Panc1 (cell line): ENCODE measurements at regions not wholly inside any gene's neighbourhood (a gene's known extent, or its start where the extent isn't known, plus 50 kb on each side); places are given as distances from the start of the nearest gene placed in this dataset.

Source experiments
- ATAC-seq: fragments of 200-7000 bp; cut with Tn5 transposase; 2 replicates; pipeline ENCODE4 v1.9.1; 2020; ENCODE audit warnings: mild to moderate bottlenecking, moderate library complexity
- BruUV-seq: library from RNA; stranded (reverse); fragments of 400-500 nt; replicated peaks from 2 replicates; lab custom pipeline; 2021; lab: Mats Ljungman, UMichigan
- CTCF ChIA-PET: fragments of 300-600 bp; sonication (Branson Sonifier 250); formaldehyde crosslinking; loops from one replicate; lab custom pipeline; 2022; ENCODE audit warnings: antibody characterized with exemption; lab: Charles Lee
- POLR2A ChIA-PET: fragments of 300-600 bp; sonication (Branson Sonifier 250); formaldehyde crosslinking; loops from one replicate; lab custom pipeline; 2022; ENCODE audit warnings: antibody characterized with exemption; lab: Charles Lee
- DNase-seq: peaks from one replicate; pipeline ENCODE4 v3.0.0-alpha.2; 2010; ENCODE audit warnings: low read depth, low spot score
- H3K27ac ChIP-seq: 2 replicates; pipeline ENCODE4 v1.5.1; 2011; ENCODE audit warnings: mild to moderate bottlenecking, low read length, inconsistent platforms
- H3K27me3 ChIP-seq: fragments of 200-500 bp; sonication (Bioruptor generic); 2 replicates; pipeline ENCODE4 v1.6.0; 2014; ENCODE audit warnings: low read length, inconsistent platforms; ENCODE audit not compliant: control insufficient read depth, insufficient read depth
- H3K36me3 ChIP-seq: fragments of 200-500 bp; sonication (Bioruptor generic); 2 replicates; pipeline ENCODE4 v1.5.1; 2014; ENCODE audit warnings: inconsistent platforms, mild to moderate bottlenecking, low read length, moderate library complexity; ENCODE audit not compliant: control insufficient read depth, insufficient read depth
- H3K4me1 ChIP-seq: 2 replicates; pipeline ENCODE4 v1.5.1; 2011; ENCODE audit warnings: inconsistent platforms, mild to moderate bottlenecking, low read length, moderate library complexity; ENCODE audit not compliant: control insufficient read depth, insufficient read depth
- H3K4me3 ChIP-seq, 2 experiments: 2 replicates each; pipeline ENCODE4 v1.5.1; 2011 to 2012; ENCODE audit warnings: low read depth in 2 of 2, low read length in 2 of 2, mild to moderate bottlenecking in 2 of 2, inconsistent platforms in 1 of 2, moderate library complexity in 1 of 2
- H3K9me3 ChIP-seq: fragments of 200-500 bp; sonication (Bioruptor generic); 2 replicates; pipeline ENCODE4 v1.5.1; 2014; ENCODE audit warnings: low read depth, mild to moderate bottlenecking, inconsistent platforms, low read length, moderate library complexity; ENCODE audit not compliant: control insufficient read depth, insufficient read depth
- POLR2AphosphoS5 ChIP-seq: IDR thresholded peaks from 2 replicates; pipeline ENCODE4 v1.6.1; 2012; ENCODE audit warnings: mild to moderate bottlenecking, low read depth, low read length, moderate library complexity
- SIN3A ChIP-seq: IDR thresholded peaks from 2 replicates; pipeline ENCODE4 v1.6.1; 2012; ENCODE audit warnings: low read depth, mild to moderate bottlenecking, low read length, moderate library complexity, borderline replicate concordance; ENCODE audit not compliant: insufficient read depth
- TCF7L2 ChIP-seq: IDR thresholded peaks from 2 replicates; pipeline ENCODE4 v1.6.1; 2011; ENCODE audit warnings: mild to moderate bottlenecking, low read depth, low read length, inconsistent platforms
- in situ Hi-C: cut with HindIII; loops from 2 replicates; pipeline ENCODE4 v1.10.0; 2016; ENCODE audit warnings: low sequenced_read_pairs, low pct_unique_long_range_greater_than_20kb
- intact Hi-C: fragments of 100-400 bp; cut with micrococcal nuclease; formaldehyde crosslinking; loops from one replicate; pipeline ENCODE4 v1.10.0; 2022; ENCODE audit not compliant: unreplicated experiment
- TF ChIP-seq, protein P1 (sequence below): fragments of 450-650 bp; IDR thresholded peaks from 2 replicates; pipeline ENCODE4 v1.5.1; 2017; ENCODE audit warnings: mild to moderate bottlenecking
- TF ChIP-seq, protein P2 (sequence below), 2 experiments: IDR thresholded peaks; 2 replicates each; pipeline ENCODE4 v1.6.1; 2011 to 2012; ENCODE audit warnings: low read depth in 2 of 2, control low read depth in 1 of 2, low read length in 1 of 2, mild to moderate bottlenecking in 1 of 2, moderate library complexity in 1 of 2; ENCODE audit not compliant: insufficient read depth in 1 of 2

- POLR2A ChIA-PET = no interaction called here
- intact Hi-C loops = no loop called here
- in situ Hi-C loops = no loop called here
- DNase-seq (no peak), ATAC-seq (no peak)
- Histone ChIP-seq H3K4me1 (no peaks in the 10 kb centered on the region), H3K4me3 (no peak overlapping the region), H3K9me3 (no peaks in the 10 kb centered on the region), H3K36me3 (no peaks in the 10 kb centered on the region), H3K27ac (no peak overlapping the region), H3K27me3 (no peaks in the 10 kb centered on the region)
- BruUV-seq = no TSS peak
- TF ChIP-seq, protein P1, sequence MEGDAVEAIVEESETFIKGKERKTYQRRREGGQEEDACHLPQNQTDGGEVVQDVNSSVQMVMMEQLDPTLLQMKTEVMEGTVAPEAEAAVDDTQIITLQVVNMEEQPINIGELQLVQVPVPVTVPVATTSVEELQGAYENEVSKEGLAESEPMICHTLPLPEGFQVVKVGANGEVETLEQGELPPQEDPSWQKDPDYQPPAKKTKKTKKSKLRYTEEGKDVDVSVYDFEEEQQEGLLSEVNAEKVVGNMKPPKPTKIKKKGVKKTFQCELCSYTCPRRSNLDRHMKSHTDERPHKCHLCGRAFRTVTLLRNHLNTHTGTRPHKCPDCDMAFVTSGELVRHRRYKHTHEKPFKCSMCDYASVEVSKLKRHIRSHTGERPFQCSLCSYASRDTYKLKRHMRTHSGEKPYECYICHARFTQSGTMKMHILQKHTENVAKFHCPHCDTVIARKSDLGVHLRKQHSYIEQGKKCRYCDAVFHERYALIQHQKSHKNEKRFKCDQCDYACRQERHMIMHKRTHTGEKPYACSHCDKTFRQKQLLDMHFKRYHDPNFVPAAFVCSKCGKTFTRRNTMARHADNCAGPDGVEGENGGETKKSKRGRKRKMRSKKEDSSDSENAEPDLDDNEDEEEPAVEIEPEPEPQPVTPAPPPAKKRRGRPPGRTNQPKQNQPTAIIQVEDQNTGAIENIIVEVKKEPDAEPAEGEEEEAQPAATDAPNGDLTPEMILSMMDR = no peak
- no peak for TF ChIP-seq TCF7L2
- no peak for TF ChIP-seq POLR2AphosphoS5
- TF ChIP-seq, protein P2, sequence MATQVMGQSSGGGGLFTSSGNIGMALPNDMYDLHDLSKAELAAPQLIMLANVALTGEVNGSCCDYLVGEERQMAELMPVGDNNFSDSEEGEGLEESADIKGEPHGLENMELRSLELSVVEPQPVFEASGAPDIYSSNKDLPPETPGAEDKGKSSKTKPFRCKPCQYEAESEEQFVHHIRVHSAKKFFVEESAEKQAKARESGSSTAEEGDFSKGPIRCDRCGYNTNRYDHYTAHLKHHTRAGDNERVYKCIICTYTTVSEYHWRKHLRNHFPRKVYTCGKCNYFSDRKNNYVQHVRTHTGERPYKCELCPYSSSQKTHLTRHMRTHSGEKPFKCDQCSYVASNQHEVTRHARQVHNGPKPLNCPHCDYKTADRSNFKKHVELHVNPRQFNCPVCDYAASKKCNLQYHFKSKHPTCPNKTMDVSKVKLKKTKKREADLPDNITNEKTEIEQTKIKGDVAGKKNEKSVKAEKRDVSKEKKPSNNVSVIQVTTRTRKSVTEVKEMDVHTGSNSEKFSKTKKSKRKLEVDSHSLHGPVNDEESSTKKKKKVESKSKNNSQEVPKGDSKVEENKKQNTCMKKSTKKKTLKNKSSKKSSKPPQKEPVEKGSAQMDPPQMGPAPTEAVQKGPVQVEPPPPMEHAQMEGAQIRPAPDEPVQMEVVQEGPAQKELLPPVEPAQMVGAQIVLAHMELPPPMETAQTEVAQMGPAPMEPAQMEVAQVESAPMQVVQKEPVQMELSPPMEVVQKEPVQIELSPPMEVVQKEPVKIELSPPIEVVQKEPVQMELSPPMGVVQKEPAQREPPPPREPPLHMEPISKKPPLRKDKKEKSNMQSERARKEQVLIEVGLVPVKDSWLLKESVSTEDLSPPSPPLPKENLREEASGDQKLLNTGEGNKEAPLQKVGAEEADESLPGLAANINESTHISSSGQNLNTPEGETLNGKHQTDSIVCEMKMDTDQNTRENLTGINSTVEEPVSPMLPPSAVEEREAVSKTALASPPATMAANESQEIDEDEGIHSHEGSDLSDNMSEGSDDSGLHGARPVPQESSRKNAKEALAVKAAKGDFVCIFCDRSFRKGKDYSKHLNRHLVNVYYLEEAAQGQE (IDR thresholded peaks at IDR 0.05; ENCODE audit: insufficient read depth in 1 of 2, low read depth in 2 of 2, low read length in 1 of 2) = no peak
- no peak for TF ChIP-seq SIN3A
- CTCF ChIA-PET = no interaction called here
Measured at GRCh38 chr13:108093616-108094015, 121.7 kb downstream of the LIG4 start.

DNA sequence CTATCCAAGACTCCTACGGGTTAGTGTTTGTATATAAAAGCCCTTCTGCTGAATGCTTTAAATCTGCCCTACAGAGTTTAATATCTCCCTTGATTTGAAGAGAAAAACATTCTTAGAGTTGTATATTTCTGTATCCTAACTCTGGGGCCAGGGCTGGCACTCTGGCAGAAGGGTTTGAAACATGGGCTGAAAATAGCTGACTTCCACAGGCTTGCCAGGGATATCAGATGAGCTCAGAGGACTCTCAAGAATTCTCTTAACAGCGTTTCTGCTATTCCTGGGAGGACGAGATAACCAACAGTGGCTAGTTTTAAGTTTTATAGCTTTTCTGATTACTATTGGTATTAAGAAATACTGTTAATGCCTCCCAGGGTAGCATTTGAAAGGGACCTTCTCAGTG, 127.5 kb downstream of the LIG4 start:
- DNase-seq = no peak
- CTCF ChIA-PET = no interaction called here
- BruUV-seq = no TSS peak

More for the DNA sequence above, 127.5 kb downstream of the LIG4 start:
- in situ Hi-C loops (no loop called here), intact Hi-C loops (no loop called here)
- H3K9me3 ChIP-seq = no peaks in the 10 kb centered on the region
- no peaks in the 10 kb centered on the region for H3K4me1 ChIP-seq
- H3K36me3 ChIP-seq = no peaks in the 10 kb centered on the region
- no peak for ATAC-seq
- no peak overlapping the region for H3K27ac ChIP-seq
- POLR2A ChIA-PET = no interaction called here
- TF ChIP-seq TCF7L2 (no peak), POLR2AphosphoS5 (no peak), SIN3A (no peak)
- TF ChIP-seq, protein P1 = no peak
- TF ChIP-seq, protein P2 (IDR thresholded peaks at IDR 0.05; ENCODE audit: insufficient read depth in 1 of 2, low read depth in 2 of 2, low read length in 1 of 2) = no peak
- H3K27me3 ChIP-seq = no peaks in the 10 kb centered on the region
- no peak overlapping the region for H3K4me3 ChIP-seq
